ENCODE measurements at regions not wholly inside any gene's neighbourhood (a gene's known extent, or its start where the extent isn't known, plus 50 kb on each side); places are given as distances from the start of the nearest gene placed in this dataset.

DNA sequence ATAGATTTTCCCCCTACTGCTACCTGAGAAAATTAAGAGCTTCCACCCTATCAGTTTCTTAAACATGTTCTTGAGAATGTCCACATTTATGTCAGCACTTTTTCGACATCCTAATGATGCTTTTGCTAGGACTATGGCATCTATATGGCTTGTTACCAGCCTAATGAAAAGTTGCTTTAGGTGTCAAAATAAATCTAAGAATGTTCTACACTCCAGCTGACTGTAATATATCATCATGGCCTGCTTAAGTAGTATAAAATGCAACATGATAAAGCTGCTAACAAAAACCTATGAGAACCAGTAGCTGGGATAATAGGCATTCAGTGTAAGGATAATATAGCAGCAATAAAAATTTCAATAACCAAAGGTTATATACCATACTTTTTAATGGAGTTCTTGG is 1983.5 kb upstream of the CELF4 start:
- Mint-ChIP-seq H3K36me3 (no peaks in the 10 kb centered on the region), H3K4me3 (no peak overlapping the region), H3K27ac (no peak overlapping the region), H3K4me1 (no peaks in the 10 kb centered on the region), H3K9me3 (peaks cover 17% of the 10 kb centered on the region)
- no peak for DNase-seq (ENCODE audit: low spot score in 2 of 2)
- no peak for ATAC-seq

DNA sequence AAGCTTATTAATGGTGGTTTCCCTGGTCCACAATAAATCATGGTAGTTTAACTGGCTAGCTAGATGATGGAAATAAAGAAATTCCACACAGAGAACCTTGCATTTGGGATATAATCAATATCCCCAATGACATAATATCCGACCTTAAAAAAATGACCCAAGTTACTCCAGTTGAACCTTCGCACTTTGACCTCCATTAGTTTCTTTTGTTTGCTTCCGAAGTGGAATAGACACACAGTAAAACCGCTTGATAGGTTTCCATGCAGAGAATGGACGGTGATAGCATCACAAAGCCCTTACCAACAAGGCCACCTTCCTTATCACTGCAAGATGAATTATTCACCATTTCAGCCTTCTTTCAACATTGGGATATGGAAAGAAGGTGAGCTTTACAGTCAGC is 1966.1 kb upstream of the CELF4 start:
- H3K9me3 Mint-ChIP-seq: peaks cover 13% of the 10 kb centered on the region
- DNase-seq (ENCODE audit: low spot score in 2 of 2) (no peak), ATAC-seq (no peak)
- H3K4me3 Mint-ChIP-seq: no peak overlapping the region
- no peaks in the 10 kb centered on the region for H3K36me3 Mint-ChIP-seq
- no peaks in the 10 kb centered on the region for H3K4me1 Mint-ChIP-seq
- no peak overlapping the region for H3K27ac Mint-ChIP-seq

DNA sequence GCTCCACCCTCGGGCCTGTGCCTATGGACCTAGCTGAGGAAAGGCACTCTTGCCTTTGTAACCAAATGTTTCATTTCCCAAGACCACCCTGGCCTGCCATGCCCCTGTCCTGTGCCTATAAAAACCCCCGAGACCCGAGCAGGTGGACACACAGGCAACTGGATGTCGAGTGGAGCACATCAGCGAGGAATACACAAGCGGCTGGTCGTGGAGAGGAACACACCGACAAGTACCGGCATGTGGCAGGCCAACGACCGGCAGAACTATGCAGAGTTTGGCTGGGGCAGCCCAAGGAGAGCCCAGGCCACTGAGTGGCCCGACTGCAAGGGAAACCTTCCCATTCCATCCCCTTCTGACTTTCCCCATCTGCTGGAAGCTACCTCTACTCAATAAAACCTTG is 1963.8 kb upstream of the CELF4 start:
- DNase-seq (ENCODE audit: low spot score in 2 of 2) (no peak), ATAC-seq (no peak)
- no peaks in the 10 kb centered on the region for H3K4me1 Mint-ChIP-seq
- H3K4me3 Mint-ChIP-seq: no peak overlapping the region
- peaks cover 11% of the 10 kb centered on the region for H3K9me3 Mint-ChIP-seq
- no peaks in the 10 kb centered on the region for H3K36me3 Mint-ChIP-seq
- H3K27ac Mint-ChIP-seq: no peak overlapping the region

DNA sequence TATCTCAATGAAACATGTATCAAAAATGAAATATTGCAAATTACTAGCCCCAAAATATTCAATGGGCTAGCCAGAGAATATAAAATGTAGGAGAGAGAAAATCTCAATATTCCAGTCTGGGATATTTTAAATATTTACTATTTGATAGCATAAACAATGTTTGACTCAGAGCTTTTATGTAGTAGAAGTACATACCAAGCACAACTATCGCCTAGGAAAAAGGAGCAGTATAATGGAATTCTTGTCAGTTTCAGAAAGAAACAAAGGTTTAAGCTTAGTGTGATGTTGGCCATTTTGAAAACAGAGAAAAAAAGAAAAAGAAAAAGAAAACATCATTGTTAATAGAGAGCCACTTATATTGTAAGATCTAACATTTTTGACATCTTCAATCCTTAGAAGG is 1961.9 kb upstream of the CELF4 start:
- Mint-ChIP-seq H3K27ac (no peak overlapping the region), H3K4me1 (no peaks in the 10 kb centered on the region), H3K36me3 (no peaks in the 10 kb centered on the region), H3K4me3 (no peak overlapping the region), H3K9me3 (peaks cover 5% of the 10 kb centered on the region)
- ATAC-seq (no peak), DNase-seq (ENCODE audit: low spot score in 2 of 2) (no peak)

DNA sequence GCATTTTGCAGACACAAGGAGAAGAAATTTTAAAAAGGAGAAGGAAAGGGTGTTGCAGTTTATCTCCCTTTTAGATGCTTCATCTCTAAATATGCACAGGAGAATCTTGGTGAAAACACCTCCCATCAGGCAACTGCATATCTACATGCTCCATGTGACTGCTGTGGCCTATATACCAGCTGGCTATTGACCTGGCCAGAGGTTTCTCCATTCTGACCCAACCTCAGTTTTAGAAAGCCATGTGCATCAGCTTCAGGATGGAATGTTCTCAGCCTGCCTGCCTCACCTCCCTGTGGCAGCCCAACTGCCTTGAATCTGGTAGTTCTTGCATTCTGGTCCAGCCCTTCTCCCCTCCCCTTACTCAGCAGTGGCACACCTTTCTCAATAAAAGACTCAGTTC is 1958.8 kb upstream of the CELF4 start:
- no peak overlapping the region for H3K4me3 Mint-ChIP-seq
- no peaks in the 10 kb centered on the region for H3K36me3 Mint-ChIP-seq
- H3K27ac Mint-ChIP-seq: no peak overlapping the region
- ATAC-seq: no peak
- DNase-seq (ENCODE audit: low spot score in 2 of 2): no peak
- H3K4me1 Mint-ChIP-seq: no peaks in the 10 kb centered on the region
- H3K9me3 Mint-ChIP-seq: peaks cover 14% of the 10 kb centered on the region

DNA sequence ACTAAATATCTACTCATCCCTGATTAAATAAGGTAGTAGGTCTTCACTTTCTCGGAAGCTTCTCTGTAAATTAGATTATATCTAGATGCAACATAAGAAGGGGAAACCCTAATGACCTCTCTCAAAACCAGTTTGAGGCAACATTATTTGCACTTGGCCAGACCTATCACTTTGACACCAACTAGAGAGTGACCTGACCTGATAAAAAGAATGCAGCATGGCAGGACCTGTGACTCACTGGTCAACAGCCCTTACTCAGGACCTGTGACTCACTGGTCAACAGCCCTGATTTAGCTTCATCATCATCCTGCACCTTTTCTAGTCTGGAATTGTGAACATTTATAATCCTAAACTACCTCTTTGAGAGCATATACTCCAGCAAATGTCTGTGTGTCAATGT is 1957.7 kb upstream of the CELF4 start:
- ATAC-seq: no peak
- Mint-ChIP-seq H3K36me3 (no peaks in the 10 kb centered on the region), H3K27ac (no peak overlapping the region), H3K4me1 (no peaks in the 10 kb centered on the region), H3K9me3 (peaks cover 16% of the 10 kb centered on the region), H3K4me3 (no peak overlapping the region)
- no peak for DNase-seq (ENCODE audit: low spot score in 2 of 2)

DNA sequence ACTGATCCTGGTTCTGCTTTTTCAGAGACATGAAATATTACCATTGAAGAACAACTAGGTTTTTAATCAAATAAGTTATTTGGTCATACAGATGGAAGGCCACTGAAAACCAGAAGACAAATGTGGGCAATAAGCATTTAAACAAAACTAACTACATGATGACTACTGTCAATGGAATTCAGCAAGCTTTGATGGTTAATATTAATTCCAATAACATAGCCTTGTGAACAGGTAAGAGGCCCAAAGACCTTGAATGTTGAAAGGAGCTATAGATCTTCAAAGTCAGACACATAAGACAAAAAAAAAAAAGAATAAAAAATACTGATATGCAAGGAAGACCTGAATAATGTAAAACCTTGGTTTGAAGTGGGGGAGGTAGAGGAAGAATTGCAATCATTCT is 1955.6 kb upstream of the CELF4 start:
- H3K9me3 Mint-ChIP-seq: peaks cover 16% of the 10 kb centered on the region
- no peak for DNase-seq (ENCODE audit: low spot score in 2 of 2)
- no peak for ATAC-seq
- no peak overlapping the region for H3K4me3 Mint-ChIP-seq
- no peak overlapping the region for H3K27ac Mint-ChIP-seq
- no peaks in the 10 kb centered on the region for H3K4me1 Mint-ChIP-seq
- H3K36me3 Mint-ChIP-seq: no peaks in the 10 kb centered on the region

DNA sequence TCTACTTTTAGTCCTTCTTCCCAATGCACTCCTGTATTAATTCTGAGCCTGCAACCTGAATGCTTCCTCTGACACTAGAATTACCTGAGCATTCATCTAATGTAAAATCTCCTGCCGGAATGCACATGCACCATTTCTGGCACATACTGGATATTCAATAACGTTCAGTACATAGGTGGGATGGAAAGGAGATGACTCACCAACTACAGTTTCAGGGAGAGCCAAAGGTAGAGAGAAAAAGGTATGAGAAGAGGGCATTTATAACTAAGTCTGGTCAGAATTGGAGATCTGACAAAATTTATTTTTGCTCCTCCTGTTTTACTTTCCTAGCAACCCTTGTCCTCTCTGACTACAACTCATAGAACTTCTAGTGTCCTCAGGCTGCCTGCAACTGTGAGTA is 1954.1 kb upstream of the CELF4 start:
- H3K27ac Mint-ChIP-seq: no peak overlapping the region
- no peak overlapping the region for H3K4me3 Mint-ChIP-seq
- ATAC-seq (no peak), DNase-seq (ENCODE audit: low spot score in 2 of 2) (no peak)
- no peaks in the 10 kb centered on the region for H3K36me3 Mint-ChIP-seq
- no peaks in the 10 kb centered on the region for H3K4me1 Mint-ChIP-seq
- H3K9me3 Mint-ChIP-seq: peaks cover 16% of the 10 kb centered on the region

DNA sequence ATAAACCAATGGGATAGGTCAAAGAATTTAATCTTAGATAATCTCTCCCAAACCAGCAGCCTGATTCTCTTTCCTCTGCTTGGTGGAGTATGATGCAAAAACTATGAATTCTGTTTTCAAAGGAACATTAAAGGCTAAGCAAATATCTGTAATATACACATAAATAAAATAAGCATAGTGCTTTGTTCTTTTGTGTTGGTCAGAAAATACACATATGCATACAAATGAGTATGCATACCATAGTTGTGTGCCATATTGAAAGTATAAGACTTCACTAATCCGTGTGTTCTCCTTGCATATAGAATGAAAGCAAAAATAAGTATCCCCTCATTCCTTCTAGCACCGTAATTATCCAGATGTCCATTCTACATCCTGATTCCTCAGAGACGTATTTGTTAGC is 1949.7 kb upstream of the CELF4 start:
- Mint-ChIP-seq H3K9me3 (peaks cover 19% of the 10 kb centered on the region), H3K36me3 (no peaks in the 10 kb centered on the region), H3K4me3 (no peak overlapping the region), H3K4me1 (no peaks in the 10 kb centered on the region), H3K27ac (no peak overlapping the region)
- no peak for ATAC-seq
- no peak for DNase-seq (ENCODE audit: low spot score in 2 of 2)

DNA sequence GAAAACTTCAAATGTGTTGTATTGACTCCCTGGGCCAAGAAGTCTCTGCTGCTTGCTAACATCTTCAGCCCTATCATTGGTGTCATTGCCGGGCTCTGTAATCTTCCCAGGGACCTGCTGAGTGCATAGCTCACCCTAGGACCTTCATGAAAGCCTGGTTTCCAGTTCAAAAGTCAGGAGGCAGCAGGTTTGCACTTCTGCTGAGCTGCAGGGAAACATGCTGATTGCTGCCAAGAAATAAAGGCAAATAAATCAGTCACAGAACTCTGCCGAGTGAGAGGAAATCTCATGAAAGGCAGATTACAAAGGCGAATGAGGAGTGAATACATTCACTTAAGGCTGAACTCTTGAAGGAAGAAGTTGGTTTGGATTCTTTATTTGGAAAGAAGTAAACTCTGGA is 1947.6 kb upstream of the CELF4 start:
- Mint-ChIP-seq H3K4me1 (no peaks in the 10 kb centered on the region), H3K36me3 (no peaks in the 10 kb centered on the region), H3K4me3 (no peak overlapping the region), H3K9me3 (peaks cover 10% of the 10 kb centered on the region), H3K27ac (no peak overlapping the region)
- DNase-seq (ENCODE audit: low spot score in 2 of 2): no peak
- no peak for ATAC-seq

DNA sequence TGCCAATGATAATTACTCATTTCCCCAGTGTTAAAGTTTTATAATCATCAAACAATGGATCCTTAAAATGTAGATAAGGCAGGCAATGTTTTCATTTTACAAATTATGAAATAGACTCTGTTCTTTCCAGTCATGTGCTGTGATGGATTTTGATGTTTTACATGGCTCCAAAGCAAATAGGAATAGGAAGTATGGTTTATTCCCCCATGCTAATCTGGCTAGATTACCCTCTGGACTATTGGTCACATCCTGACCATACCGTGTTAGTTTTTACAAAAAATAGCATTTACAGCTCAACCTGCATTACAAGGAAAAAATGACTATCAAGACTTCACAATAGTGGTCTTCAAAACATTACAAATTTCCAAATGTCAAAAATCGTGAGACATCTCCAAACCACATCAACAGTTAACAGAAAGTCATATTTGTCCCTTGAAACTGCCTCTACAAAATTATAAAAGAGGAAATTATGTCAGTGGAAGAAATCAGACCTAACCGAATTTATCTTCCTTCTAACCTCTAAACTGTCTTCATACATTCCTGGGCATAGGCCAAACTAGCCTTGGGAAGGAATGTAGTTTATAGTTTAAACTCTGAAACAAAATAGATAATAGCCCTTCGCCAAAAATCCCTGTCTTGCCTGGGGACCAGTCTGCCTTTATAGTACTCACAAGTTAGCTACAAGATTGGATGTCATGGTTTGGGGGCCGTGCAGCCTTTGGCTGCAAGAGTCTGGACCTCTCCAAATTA is 1941.2 kb upstream of the CELF4 start:
- H3K4me1 Mint-ChIP-seq: no peaks in the 10 kb centered on the region
- no peak overlapping the region for H3K4me3 Mint-ChIP-seq
- no peaks in the 10 kb centered on the region for H3K36me3 Mint-ChIP-seq
- no peak overlapping the region for H3K27ac Mint-ChIP-seq
- H3K9me3 Mint-ChIP-seq: peaks cover 19% of the 10 kb centered on the region
- DNase-seq (ENCODE audit: low spot score in 2 of 2) (no peak), ATAC-seq (no peak)

DNA sequence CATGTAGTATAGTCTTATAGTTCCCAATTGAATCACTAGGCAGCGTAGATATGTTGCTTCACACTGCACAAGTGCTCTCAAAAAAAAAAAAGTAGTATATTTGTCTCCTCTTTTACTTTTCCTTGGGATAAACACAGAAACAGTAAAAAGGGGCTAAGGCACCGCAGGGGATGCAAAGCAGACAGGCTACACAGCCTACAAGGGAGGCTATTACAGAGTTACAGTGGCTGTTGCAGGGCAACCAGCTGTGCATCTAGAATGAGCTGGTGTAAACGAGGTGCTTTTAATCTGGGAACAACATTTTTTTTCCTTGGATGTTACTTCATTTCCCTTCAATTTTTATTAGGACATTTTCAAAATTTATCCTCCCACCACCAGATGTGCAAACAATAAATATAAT is 1934.7 kb upstream of the CELF4 start:
- no peaks in the 10 kb centered on the region for H3K4me1 Mint-ChIP-seq
- no peak overlapping the region for H3K4me3 Mint-ChIP-seq
- DNase-seq (ENCODE audit: low spot score in 2 of 2): no peak
- H3K36me3 Mint-ChIP-seq: no peaks in the 10 kb centered on the region
- no peak overlapping the region for H3K27ac Mint-ChIP-seq
- no peak for ATAC-seq
- H3K9me3 Mint-ChIP-seq: peaks cover 20% of the 10 kb centered on the region

DNA sequence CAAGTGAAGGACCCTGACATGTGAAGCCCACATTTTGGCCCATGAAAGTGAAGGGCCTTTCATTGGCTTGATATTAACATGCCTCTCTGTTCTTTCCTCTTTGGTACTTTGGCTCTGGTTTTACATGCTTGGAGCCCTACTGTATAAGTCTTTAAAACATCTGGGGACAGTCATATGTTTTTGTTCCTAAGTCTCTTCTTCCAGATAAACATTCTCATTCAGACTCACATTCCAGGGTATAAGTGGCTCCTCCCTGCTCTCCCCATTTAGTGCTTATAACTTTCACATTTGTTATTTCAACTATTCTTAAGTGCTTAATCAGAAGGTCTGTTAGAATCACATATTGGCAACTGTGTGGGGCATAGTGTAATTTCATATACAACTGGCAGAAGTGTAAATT is 1932.2 kb upstream of the CELF4 start:
- H3K9me3 Mint-ChIP-seq: peaks cover 17% of the 10 kb centered on the region
- ATAC-seq (no peak), DNase-seq (ENCODE audit: low spot score in 2 of 2) (no peak)
- H3K4me1 Mint-ChIP-seq: no peaks in the 10 kb centered on the region
- no peaks in the 10 kb centered on the region for H3K36me3 Mint-ChIP-seq
- no peak overlapping the region for H3K27ac Mint-ChIP-seq
- no peak overlapping the region for H3K4me3 Mint-ChIP-seq

DNA sequence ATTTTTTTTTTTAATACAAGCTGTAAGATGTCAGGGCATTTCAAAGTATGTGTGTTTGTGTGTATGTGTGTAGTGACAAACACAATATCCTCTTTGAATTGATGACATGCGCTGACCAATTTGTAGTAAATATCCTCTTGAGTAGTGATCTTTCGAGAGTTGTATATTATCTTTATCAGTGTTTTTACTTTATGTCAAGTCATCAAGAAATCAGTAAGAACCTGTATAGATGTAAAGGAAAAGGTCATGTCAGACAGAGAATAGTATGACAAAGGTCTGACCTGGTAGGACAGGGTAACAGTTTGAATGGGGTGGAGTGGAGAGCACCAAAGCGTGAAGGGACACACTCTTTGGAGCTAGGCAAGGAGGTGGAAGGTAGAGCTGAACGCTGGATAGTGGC is 1931.4 kb upstream of the CELF4 start:
- peaks cover 17% of the 10 kb centered on the region for H3K9me3 Mint-ChIP-seq
- H3K27ac Mint-ChIP-seq: no peak overlapping the region
- H3K4me3 Mint-ChIP-seq: no peak overlapping the region
- no peaks in the 10 kb centered on the region for H3K36me3 Mint-ChIP-seq
- DNase-seq (ENCODE audit: low spot score in 2 of 2): no peak
- ATAC-seq: no peak
- H3K4me1 Mint-ChIP-seq: no peaks in the 10 kb centered on the region

DNA sequence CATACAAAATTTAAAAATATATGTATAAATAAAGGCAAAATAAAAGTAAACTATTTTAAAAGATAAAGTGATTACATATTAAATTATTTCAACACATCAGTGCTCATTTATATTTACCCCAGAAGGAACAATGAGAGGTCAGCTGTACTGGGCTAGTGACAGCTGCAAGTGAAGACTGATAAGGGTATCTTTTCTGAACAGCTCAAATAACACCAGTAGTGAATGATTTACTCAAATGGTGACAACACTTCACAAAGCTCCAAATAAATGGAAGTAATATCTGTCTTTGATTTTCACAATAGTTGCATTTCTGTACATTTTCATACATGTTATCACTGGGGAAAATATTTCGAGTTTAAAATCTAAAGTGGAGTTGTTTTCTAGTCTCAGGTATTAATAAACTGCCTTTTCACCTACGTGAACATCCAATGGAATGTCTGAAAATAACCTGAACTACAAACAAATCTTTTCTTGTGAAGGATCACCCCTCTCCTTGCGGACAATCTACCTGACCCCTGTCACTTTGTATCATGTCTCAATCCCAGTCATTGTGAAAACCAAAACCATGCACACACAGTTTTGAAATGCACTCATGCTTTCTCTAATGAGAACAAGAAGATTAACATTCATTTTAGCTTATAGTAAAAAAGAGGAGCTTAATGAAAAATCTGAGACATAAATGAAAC is 1928.8 kb upstream of the CELF4 start:
- ATAC-seq (no peak), DNase-seq (ENCODE audit: low spot score in 2 of 2) (no peak)
- H3K27ac Mint-ChIP-seq: no peak overlapping the region
- no peaks in the 10 kb centered on the region for H3K36me3 Mint-ChIP-seq
- H3K9me3 Mint-ChIP-seq: peaks cover 23% of the 10 kb centered on the region
- H3K4me3 Mint-ChIP-seq: no peak overlapping the region
- H3K4me1 Mint-ChIP-seq: no peaks in the 10 kb centered on the region

DNA sequence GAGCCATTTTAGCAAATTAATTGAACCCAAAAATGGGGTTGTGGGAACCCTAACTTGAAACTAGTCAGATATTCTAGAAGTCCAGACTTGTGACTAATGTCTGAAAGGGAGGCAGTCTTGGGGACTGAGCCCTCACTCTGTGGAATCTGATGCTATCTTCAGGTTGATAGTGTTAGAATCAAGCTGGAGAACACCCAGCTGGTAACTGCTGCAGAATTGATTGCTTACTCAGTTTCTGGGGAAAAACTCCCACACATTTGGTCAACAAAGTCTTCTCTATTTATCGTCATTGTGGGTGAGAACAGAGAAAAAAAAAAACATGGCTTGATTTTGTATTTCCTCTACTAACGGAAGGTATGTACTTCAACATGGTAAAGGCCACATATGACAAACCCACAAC is 1925.8 kb upstream of the CELF4 start:
- H3K4me1 Mint-ChIP-seq: no peaks in the 10 kb centered on the region
- no peak overlapping the region for H3K27ac Mint-ChIP-seq
- no peak for DNase-seq (ENCODE audit: low spot score in 2 of 2)
- ATAC-seq: no peak
- peaks cover 23% of the 10 kb centered on the region for H3K9me3 Mint-ChIP-seq
- H3K4me3 Mint-ChIP-seq: no peak overlapping the region
- H3K36me3 Mint-ChIP-seq: no peaks in the 10 kb centered on the region

Data from stimulated activated effector memory CD8-positive, alpha-beta T cell treated with anti-CD3 and anti-CD28 coated beads, Interleukin-12 subunit alpha, Interleukin-12 subunit beta, amount 100 ng/mL, for 72 hours (primary cell).